ENCODE measurements at regions not wholly inside any gene's neighbourhood (a gene's known extent, or its start where the extent isn't known, plus 50 kb on each side); places are given as distances from the start of the nearest gene placed in this dataset.

DNA sequence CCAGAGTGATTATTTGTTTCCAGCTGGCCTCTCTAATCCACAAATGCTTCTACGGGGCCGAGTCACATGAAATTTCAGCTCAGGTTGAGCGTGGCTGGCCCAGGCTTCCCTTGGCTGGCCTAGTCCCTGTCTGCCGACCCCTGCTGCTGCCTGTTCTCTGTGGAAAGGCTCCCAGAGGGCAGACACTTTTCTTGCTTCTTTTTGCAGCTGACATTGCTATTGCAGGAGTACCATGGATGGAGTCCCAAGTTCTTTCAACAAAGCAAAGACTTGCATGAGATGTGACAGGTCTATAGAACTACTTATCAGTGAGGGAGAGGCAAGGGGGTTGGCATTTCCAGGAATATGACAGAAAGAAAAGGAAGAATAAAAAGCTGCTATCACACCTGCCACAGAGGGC lies 287.4 kb upstream of the ARRDC3 start:
- TF ChIP-seq, protein P1, sequence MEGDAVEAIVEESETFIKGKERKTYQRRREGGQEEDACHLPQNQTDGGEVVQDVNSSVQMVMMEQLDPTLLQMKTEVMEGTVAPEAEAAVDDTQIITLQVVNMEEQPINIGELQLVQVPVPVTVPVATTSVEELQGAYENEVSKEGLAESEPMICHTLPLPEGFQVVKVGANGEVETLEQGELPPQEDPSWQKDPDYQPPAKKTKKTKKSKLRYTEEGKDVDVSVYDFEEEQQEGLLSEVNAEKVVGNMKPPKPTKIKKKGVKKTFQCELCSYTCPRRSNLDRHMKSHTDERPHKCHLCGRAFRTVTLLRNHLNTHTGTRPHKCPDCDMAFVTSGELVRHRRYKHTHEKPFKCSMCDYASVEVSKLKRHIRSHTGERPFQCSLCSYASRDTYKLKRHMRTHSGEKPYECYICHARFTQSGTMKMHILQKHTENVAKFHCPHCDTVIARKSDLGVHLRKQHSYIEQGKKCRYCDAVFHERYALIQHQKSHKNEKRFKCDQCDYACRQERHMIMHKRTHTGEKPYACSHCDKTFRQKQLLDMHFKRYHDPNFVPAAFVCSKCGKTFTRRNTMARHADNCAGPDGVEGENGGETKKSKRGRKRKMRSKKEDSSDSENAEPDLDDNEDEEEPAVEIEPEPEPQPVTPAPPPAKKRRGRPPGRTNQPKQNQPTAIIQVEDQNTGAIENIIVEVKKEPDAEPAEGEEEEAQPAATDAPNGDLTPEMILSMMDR (IDR thresholded peaks at IDR 0.05; ENCODE audit: low read depth, low read length) = no peak
- no peak for DNase-seq (ENCODE audit: extremely low read depth, low read depth)

DNA sequence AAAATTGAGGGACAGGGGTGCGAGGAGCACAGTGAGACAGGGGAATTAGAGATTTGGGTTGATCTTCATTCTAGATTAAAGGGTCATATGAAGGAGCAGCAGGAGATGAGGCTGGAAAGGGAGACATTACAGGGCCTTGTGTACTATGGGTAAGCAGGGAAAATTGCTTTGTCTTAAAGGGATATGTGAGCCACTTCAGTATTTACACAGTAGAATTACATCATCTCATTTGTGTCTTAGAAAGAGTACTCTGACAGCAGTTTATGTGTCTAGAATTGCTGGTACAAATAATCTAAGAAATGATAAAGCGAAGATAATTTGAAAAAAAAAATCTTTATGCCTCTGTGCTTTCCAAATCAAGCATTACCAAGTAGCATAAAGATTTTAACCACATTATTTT lies 287.0 kb upstream of the ARRDC3 start:
- TF ChIP-seq, protein P1 (IDR thresholded peaks at IDR 0.05; ENCODE audit: low read depth, low read length) = no peak
- no peak for DNase-seq (ENCODE audit: extremely low read depth, low read depth)

DNA sequence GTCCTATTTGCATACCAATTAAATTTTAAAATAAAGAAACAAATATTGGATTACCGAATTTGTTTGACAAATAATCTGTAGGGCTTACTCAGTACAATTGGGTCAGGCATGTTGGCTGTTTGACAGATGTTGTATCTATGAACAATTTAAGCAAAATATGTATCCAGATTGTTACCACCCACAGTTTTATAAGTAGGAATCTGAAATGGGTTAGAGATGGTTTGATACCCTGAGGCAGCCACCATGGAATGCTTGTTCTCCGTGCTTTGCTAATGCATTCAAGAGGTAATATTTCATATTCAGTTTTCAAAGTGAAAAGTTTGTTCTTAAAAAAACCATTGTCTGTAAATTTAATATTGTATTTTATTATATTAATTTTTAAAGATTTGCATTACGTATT lies 285.1 kb upstream of the ARRDC3 start:
- TF ChIP-seq, protein P1 (IDR thresholded peaks at IDR 0.05; ENCODE audit: low read depth, low read length) = no peak
- DNase-seq (ENCODE audit: extremely low read depth, low read depth) = no peak

DNA sequence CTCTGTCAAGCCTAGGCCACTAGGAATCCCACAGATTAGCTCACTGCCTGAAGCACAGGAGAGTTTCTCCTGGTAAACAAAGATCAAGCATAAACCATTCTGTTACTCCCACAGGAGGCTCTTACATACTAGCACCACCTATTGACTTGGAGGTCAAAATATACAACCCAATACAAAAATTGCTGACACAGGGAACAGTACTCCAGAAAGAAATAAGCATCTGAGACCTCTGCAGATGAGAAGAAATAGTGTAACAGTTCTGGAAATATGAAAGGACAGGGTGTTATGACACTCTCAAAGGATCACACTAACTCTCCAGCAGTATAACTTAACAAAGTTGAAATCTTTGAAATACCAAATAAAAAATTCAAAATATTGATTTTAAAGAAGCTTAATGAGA lies 269.6 kb upstream of the ARRDC3 start:
- TF ChIP-seq, protein P1 (IDR thresholded peaks at IDR 0.05; ENCODE audit: low read depth, low read length) = no peak
- DNase-seq (ENCODE audit: extremely low read depth, low read depth) = no peak

DNA sequence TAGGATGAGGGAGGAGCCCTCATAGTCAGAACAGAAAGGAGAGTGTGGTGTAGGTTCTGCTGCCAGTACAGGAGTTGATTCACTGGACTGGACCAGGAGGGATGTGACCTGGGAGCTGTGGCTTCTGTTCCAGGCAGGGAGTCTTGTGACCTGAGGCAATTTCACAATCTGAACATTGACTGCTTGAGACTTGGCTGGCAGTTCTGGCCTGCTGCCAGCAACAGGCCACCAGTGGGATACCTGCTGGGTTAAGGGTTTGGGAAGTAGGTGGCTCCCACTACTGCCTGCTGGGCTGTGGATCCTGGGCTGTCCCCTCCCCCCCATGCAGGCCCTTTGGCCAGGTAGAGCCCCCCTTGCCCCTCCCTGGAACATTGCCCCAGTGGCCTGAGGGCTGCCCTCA lies 268.6 kb upstream of the ARRDC3 start:
- no peak for DNase-seq (ENCODE audit: extremely low read depth, low read depth)

DNA sequence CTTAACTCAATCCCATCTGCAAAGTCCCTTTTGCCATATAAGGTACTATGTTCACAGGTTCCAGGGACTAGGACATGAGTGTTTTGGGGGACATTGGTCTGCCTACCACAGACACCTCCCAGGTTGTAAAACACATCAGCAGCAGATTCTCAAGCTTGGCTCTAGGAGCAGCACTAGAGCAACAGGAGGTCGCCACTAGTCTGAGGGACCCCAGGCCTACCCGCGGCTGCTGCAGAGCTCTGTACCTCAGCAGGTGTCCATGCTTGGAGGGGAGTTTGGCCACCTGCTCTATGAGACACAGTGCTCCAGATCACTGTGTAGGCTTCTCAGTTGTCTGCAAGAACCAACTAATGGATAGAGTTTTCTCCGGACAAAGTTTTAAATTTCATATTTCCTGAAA lies 262.2 kb upstream of the ARRDC3 start:
- DNase-seq (ENCODE audit: extremely low read depth, low read depth) = no peak

More for the DNA sequence above, 268.6 kb upstream of the ARRDC3 start:
- TF ChIP-seq, protein P1 (IDR thresholded peaks at IDR 0.05; ENCODE audit: low read depth, low read length) = no peak

DNA sequence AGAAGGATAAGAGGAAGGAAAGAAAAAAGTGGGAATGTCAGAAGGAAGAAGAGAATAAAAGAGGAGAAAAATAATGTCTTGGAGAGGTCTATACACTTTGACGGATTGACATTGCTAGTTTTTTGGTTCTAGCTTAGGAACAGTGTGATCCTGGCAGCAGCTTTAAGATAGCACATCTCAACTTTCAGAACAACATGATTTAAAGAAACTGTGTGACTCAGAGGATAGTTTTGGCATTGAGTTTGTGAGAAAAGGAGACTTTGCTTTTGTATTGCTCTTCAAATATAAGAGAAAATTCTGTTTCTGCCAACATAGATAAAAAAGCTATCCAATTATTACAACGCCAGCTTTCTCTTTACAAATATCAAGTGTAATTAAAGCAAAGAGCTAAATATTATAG lies 260.7 kb upstream of the ARRDC3 start:
- TF ChIP-seq, protein P1 (IDR thresholded peaks at IDR 0.05; ENCODE audit: low read depth, low read length) = no peak

More for the DNA sequence above, 262.2 kb upstream of the ARRDC3 start:
- TF ChIP-seq, protein P1 (IDR thresholded peaks at IDR 0.05; ENCODE audit: low read depth, low read length) = no peak

More for the DNA sequence above, 260.7 kb upstream of the ARRDC3 start:
- DNase-seq (ENCODE audit: extremely low read depth, low read depth) = no peak
